Kidney (tissue), 13 donors: ENCODE measurements at regions not wholly inside any gene's neighbourhood (a gene's known extent, or its start where the extent isn't known, plus 50 kb on each side); places are given as distances from the start of the nearest gene placed in this dataset.

Source experiments
- DNase-seq, 5 donors: peaks; one replicate each; pipeline ENCODE4 v3.0.0-alpha.2; 2013 to 2020
- FAIRE-seq: peaks from 2 replicates; lab custom pipeline; 2012; peaks lifted over from hg19 to GRCh38; lab: Jason Lieb, UNC
- H3K27ac ChIP-seq, 2 donors: one replicate each; pipeline ENCODE4 v1.7.0; 2013; ENCODE audit warnings: low read depth in 2 of 2, low read length in 2 of 2, inconsistent platforms in 1 of 2
- H3K27me3 ChIP-seq: one replicate; pipeline ENCODE4 v1.7.1; 2013; ENCODE audit warnings: low read length, inconsistent platforms; ENCODE audit not compliant: control insufficient read depth, insufficient read depth
- H3K36me3 ChIP-seq, 3 donors: one replicate each; pipeline versions ENCODE4 v1.7.0 to v1.7.1; 2013; ENCODE audit warnings: low read length in 3 of 3, control low read depth in 1 of 3, inconsistent platforms in 1 of 3; ENCODE audit not compliant: insufficient read depth in 3 of 3, control insufficient read depth in 2 of 3
- H3K4me1 ChIP-seq, 3 donors: one replicate each; pipeline versions ENCODE4 v1.7.0 to v1.7.1; 2013; ENCODE audit warnings: low read length in 3 of 3, inconsistent platforms in 1 of 3, low read depth in 1 of 3; ENCODE audit not compliant: control insufficient read depth in 2 of 3, insufficient read depth in 2 of 3
- H3K4me3 ChIP-seq, 3 donors: one replicate each; pipeline versions ENCODE4 v1.7.0 to v1.8.1; 2013; ENCODE audit warnings: low read length in 3 of 3, control low read depth in 1 of 3, inconsistent platforms in 1 of 3
- H3K9ac ChIP-seq, 3 donors: one replicate each; pipeline versions ENCODE4 v1.7.0 to v1.7.1; 2013; ENCODE audit warnings: low read length in 3 of 3, control low read depth in 1 of 3, inconsistent platforms in 1 of 3
- H3K9me3 ChIP-seq, 3 donors: one replicate each; pipeline versions ENCODE4 v1.7.0 to v1.7.1; 2013; ENCODE audit warnings: low read length in 3 of 3, control low read depth in 1 of 3, inconsistent platforms in 1 of 3; ENCODE audit not compliant: control insufficient read depth in 2 of 3, insufficient read depth in 1 of 3
- intact Hi-C: fragments of 100-400 bp; cut with DNase I; formaldehyde crosslinking; loops from one replicate; pipeline ENCODE4 v1.11.1; 2022
- TF ChIP-seq, protein P1 (sequence below): IDR thresholded peaks from 3 replicates; pipeline ENCODE4 v1.5.1; 2012; ENCODE audit warnings: mild to moderate bottlenecking, moderate library complexity, borderline replicate concordance; ENCODE audit not compliant: insufficient read depth; ENCODE audit errors: extremely low read depth
- donor health status: control.
- donor health status: control.
- donor health status: control.
- donor health status: control.
- donor health status: control.
- donor health status: DM: yes; HTN: yes; CAD: no.
- donor health status: Normal renal cell carcinoma (clear cell type).

DNA sequence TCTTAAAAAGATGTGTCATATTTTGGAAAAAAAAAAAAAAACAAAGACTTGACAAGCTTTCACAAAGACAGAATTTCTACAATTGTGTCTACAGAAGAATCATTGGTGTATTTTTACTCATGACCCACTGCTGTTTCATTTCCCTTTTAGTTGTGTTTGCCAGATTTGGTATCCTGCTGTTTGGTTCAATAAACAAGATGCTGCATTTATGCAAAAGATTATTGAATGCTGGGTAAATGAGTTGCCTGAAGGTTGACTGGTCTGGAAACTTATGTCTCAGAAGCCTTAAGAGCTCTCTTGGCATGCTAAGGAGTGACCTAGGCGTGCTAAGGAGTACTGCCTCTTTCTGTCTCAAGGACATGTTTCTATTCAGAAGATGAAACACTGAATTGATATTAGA lies 64.9 kb upstream of the NPY2R start:
- Histone ChIP-seq H3K4me1 (no peaks in the 10 kb centered on the region), H3K27ac (no peak overlapping the region), H3K36me3 (no peaks in the 10 kb centered on the region), H3K9me3 (no peaks in the 10 kb centered on the region), H3K9ac (no peak overlapping the region), H3K27me3 (no peaks in the 10 kb centered on the region), H3K4me3 (no peak overlapping the region)
- TF ChIP-seq, protein P1, sequence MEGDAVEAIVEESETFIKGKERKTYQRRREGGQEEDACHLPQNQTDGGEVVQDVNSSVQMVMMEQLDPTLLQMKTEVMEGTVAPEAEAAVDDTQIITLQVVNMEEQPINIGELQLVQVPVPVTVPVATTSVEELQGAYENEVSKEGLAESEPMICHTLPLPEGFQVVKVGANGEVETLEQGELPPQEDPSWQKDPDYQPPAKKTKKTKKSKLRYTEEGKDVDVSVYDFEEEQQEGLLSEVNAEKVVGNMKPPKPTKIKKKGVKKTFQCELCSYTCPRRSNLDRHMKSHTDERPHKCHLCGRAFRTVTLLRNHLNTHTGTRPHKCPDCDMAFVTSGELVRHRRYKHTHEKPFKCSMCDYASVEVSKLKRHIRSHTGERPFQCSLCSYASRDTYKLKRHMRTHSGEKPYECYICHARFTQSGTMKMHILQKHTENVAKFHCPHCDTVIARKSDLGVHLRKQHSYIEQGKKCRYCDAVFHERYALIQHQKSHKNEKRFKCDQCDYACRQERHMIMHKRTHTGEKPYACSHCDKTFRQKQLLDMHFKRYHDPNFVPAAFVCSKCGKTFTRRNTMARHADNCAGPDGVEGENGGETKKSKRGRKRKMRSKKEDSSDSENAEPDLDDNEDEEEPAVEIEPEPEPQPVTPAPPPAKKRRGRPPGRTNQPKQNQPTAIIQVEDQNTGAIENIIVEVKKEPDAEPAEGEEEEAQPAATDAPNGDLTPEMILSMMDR = no peak
- intact Hi-C loops = no loop called here
- FAIRE-seq (no peak), DNase-seq (no peak)
